ENCODE measurements at regions not wholly inside any gene's neighbourhood (a gene's known extent, or its start where the extent isn't known, plus 50 kb on each side); places are given as distances from the start of the nearest gene placed in this dataset.

- DNase-seq (ENCODE audit: low read depth in 1 of 2, low spot score in 2 of 2), result no peak
- Histone ChIP-seq H3K27ac (no peak overlapping the region), H3K4me3 (no peak overlapping the region), H3K9me3 (replicated peaks) (no peaks in the 10 kb centered on the region), H3K36me3 (no peaks in the 10 kb centered on the region), H3K4me1 (replicated peaks) (no peaks in the 10 kb centered on the region), H3K27me3 (replicated peaks) (no peaks in the 10 kb centered on the region)
Observed at GRCh38 chr3:76129441-76129840, 344.1 kb upstream of the ZNF717 start.

- Histone ChIP-seq H3K36me3 (no peaks in the 10 kb centered on the region), H3K4me1 (replicated peaks) (no peaks in the 10 kb centered on the region), H3K9me3 (replicated peaks) (no peaks in the 10 kb centered on the region), H3K27ac (no peak overlapping the region), H3K27me3 (replicated peaks) (no peaks in the 10 kb centered on the region), H3K4me3 (no peak overlapping the region)
- DNase-seq (ENCODE audit: low read depth in 1 of 2, low spot score in 2 of 2), result no peak
Observed at GRCh38 chr3:76131396-76132153, 346.2 kb upstream of the ZNF717 start.

DNA sequence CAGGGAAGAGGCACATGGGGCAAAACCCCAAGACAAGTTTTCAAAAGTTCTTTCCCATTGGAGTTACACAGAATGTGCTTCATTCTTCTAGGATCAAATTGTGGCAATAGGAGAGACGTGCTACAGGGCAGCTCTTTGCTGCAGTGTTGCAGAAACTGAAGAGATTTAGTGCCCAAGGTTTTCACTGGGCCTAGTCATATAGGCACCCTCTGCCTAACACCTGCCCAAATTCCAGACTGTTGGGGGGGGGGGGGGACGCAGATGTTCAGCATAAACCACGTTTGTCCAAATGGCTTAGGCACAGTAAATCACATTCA is 346.8 kb upstream of the ZNF717 start:
- no peaks in the 10 kb centered on the region for H3K36me3 ChIP-seq
- H3K9me3 ChIP-seq (replicated peaks), result no peaks in the 10 kb centered on the region
- no peak overlapping the region for H3K4me3 ChIP-seq
- DNase-seq (ENCODE audit: low read depth in 1 of 2, low spot score in 2 of 2), result no peak
- H3K4me1 ChIP-seq (replicated peaks), result no peaks in the 10 kb centered on the region
- no peak overlapping the region for H3K27ac ChIP-seq
- H3K27me3 ChIP-seq (replicated peaks), result no peaks in the 10 kb centered on the region

- Histone ChIP-seq H3K27me3 (replicated peaks) (no peaks in the 10 kb centered on the region), H3K27ac (no peak overlapping the region), H3K4me1 (replicated peaks) (no peaks in the 10 kb centered on the region), H3K4me3 (no peak overlapping the region), H3K9me3 (replicated peaks) (no peaks in the 10 kb centered on the region), H3K36me3 (no peaks in the 10 kb centered on the region)
- peak in 1 of 2 experiments; percentile 1 for DNase-seq (ENCODE audit: low read depth in 1 of 2, low spot score in 2 of 2)
Observed at GRCh38 chr3:76134166-76134565, 348.8 kb upstream of the ZNF717 start.

DNA sequence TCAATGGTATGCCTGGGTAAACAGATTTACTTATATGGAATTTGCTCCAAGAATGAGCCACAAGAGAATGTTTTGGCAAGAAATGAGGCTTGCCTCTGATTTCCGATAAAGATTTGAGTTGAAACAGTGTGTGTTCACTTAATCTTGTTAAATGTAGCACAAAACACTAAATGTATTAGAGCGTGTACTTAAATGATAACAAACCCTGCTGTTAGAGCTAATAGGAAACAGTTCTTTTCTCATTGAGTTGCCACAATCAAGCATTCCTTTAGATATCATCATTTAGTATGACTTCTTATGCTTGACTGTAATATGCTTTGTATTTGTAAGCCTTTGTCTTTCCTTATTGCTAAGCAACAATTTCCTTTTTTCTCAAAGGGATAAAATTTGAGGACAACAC is 353.6 kb upstream of the ZNF717 start:
- DNase-seq (ENCODE audit: low read depth in 1 of 2, low spot score in 2 of 2), result no peak

GRCh38 chr3:76147846-76148245 is 362.5 kb upstream of the ZNF717 start:
- Histone ChIP-seq H3K4me1 (replicated peaks) (no peaks in the 10 kb centered on the region), H3K27ac (no peak overlapping the region), H3K36me3 (no peaks in the 10 kb centered on the region), H3K27me3 (replicated peaks) (no peaks in the 10 kb centered on the region), H3K9me3 (replicated peaks) (no peaks in the 10 kb centered on the region), H3K4me3 (no peak overlapping the region)
- no peak for DNase-seq (ENCODE audit: low read depth in 1 of 2, low spot score in 2 of 2)

More for the DNA sequence above, 353.6 kb upstream of the ZNF717 start:
- Histone ChIP-seq H3K4me1 (replicated peaks) (no peaks in the 10 kb centered on the region), H3K36me3 (no peaks in the 10 kb centered on the region), H3K9me3 (replicated peaks) (no peaks in the 10 kb centered on the region), H3K4me3 (no peak overlapping the region), H3K27ac (no peak overlapping the region), H3K27me3 (replicated peaks) (no peaks in the 10 kb centered on the region)

DNA sequence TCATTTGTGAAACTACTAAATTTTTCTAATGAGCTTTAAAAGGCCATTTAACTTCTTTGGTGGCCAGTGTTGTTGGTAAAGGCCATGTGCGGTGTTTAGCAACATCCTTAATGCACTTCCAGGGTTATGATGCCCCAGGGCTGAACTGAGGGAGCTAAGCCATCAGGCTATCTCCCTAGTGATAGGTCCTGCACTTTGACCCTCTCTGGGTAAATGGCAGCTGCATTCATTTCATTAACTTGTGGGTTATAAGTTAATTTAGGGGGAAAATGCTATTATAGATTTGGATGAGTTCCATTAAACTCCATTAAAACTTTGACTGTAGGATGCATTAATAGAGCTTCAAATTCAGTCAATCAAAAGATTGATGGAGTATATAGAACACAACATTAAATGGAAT is 366.7 kb upstream of the ZNF717 start:
- Histone ChIP-seq H3K9me3 (replicated peaks) (no peaks in the 10 kb centered on the region), H3K27ac (no peak overlapping the region), H3K27me3 (replicated peaks) (no peaks in the 10 kb centered on the region), H3K4me3 (no peak overlapping the region), H3K36me3 (no peaks in the 10 kb centered on the region), H3K4me1 (replicated peaks) (no peaks in the 10 kb centered on the region)
- DNase-seq (ENCODE audit: low read depth in 1 of 2, low spot score in 2 of 2), result no peak

DNA sequence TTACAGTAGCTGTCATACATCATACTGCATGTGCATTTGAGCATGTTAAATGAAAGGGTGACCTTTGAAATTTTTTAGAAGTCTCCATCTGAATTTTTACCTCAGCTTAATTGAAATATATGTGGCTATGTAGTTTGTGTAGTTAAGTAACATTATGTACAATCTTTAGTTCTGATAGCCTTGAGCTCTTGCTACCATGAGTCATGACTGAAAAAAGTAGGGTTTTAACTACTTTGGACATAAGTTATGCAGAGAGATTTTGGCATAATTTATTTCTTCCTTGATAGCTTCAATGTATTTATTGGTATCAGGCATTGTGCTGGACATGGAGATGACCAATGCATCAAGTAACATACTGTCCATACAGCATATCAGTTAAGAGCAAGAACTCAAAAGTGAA is 376.5 kb upstream of the ZNF717 start:
- Histone ChIP-seq H3K27me3 (replicated peaks) (no peaks in the 10 kb centered on the region), H3K4me3 (no peak overlapping the region), H3K27ac (no peak overlapping the region), H3K4me1 (replicated peaks) (no peaks in the 10 kb centered on the region), H3K9me3 (replicated peaks) (no peaks in the 10 kb centered on the region), H3K36me3 (no peaks in the 10 kb centered on the region)
- DNase-seq (ENCODE audit: low read depth in 1 of 2, low spot score in 2 of 2), result no peak

DNA sequence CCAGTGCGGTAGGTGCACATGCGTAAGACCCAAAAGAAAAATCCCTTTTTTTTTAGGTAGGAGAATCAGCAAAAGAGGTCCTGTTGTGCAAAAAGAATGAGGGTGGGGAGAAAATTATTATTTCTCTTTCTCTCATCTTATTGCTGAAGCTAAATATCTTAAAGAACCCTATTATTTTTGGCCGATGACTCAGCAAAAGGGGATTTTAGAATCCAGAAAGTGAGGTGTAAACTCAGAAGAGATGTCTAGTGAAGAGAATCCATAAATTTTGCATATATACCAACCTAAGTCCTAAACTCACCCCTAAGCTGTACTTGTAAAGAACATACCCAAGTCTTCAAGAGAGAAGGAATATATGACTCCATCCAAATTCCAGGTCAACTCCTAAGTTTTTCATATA is 386.3 kb upstream of the ZNF717 start:
- no peak overlapping the region for H3K27ac ChIP-seq
- H3K4me1 ChIP-seq (replicated peaks), result no peaks in the 10 kb centered on the region
- no peaks in the 10 kb centered on the region for H3K9me3 ChIP-seq (replicated peaks)
- H3K36me3 ChIP-seq, result no peaks in the 10 kb centered on the region
- no peak for DNase-seq (ENCODE audit: low read depth in 1 of 2, low spot score in 2 of 2)
- H3K27me3 ChIP-seq (replicated peaks), result no peaks in the 10 kb centered on the region
- no peak overlapping the region for H3K4me3 ChIP-seq

- no peak for DNase-seq (ENCODE audit: low read depth in 1 of 2, low spot score in 2 of 2)
- Histone ChIP-seq H3K36me3 (no peaks in the 10 kb centered on the region), H3K27me3 (replicated peaks) (no peaks in the 10 kb centered on the region), H3K4me3 (no peak overlapping the region), H3K9me3 (replicated peaks) (no peaks in the 10 kb centered on the region), H3K4me1 (replicated peaks) (no peaks in the 10 kb centered on the region), H3K27ac (no peak overlapping the region)
Observed at GRCh38 chr3:76177610-76178009, 392.3 kb upstream of the ZNF717 start.

DNA sequence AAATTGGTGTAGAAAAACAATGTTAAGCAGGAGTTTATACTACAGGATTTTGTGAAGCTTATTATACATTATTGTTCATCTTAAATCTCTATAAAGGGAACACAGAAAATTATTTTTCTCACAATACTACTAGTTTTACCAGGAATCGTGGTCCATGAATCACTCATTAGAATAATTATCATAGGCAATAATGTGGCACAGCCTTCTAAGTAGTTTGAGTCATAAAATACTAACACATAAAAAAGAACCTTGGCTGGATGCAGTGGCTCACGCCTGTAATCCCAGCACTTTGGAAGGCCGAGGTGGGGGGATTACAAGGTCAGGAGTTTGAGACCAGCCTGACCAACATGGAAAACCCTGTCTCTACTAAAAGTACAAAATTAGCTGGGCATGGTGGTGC is 393.1 kb upstream of the ZNF717 start:
- Histone ChIP-seq H3K27me3 (replicated peaks) (no peaks in the 10 kb centered on the region), H3K9me3 (replicated peaks) (no peaks in the 10 kb centered on the region), H3K36me3 (no peaks in the 10 kb centered on the region), H3K4me1 (replicated peaks) (no peaks in the 10 kb centered on the region), H3K27ac (no peak overlapping the region), H3K4me3 (no peak overlapping the region)
- no peak for DNase-seq (ENCODE audit: low read depth in 1 of 2, low spot score in 2 of 2)

DNA sequence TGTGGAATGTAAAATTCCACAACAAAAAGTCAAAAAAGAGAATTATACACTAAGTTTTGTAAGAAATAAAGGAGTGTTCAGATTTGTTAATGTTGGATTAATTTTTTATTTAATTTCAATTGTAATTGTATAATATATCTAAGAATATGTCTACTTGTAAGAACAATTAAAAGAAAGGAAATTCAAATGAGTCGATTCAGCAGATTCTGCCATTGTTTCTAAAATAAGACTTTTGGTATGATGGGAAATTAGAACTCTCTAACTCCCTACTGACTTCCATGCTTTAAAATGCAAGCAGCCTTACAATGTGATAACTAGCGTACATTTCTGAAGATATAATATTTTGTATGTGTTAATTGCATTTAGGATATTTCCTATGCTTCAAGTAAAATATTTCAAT is 395.9 kb upstream of the ZNF717 start:
- no peaks in the 10 kb centered on the region for H3K4me1 ChIP-seq (replicated peaks)
- no peak overlapping the region for H3K27ac ChIP-seq
- H3K9me3 ChIP-seq (replicated peaks), result no peaks in the 10 kb centered on the region
- no peak for DNase-seq (ENCODE audit: low read depth in 1 of 2, low spot score in 2 of 2)
- H3K27me3 ChIP-seq (replicated peaks), result no peaks in the 10 kb centered on the region
- no peaks in the 10 kb centered on the region for H3K36me3 ChIP-seq
- H3K4me3 ChIP-seq, result no peak overlapping the region

GRCh38 chr3:76198086-76198485 is 412.7 kb upstream of the ZNF717 start:
- DNase-seq (ENCODE audit: low read depth in 1 of 2, low spot score in 2 of 2), result no peak
- Histone ChIP-seq H3K4me1 (replicated peaks) (no peaks in the 10 kb centered on the region), H3K4me3 (no peak overlapping the region), H3K27ac (no peak overlapping the region), H3K27me3 (replicated peaks) (no peaks in the 10 kb centered on the region), H3K36me3 (no peaks in the 10 kb centered on the region), H3K9me3 (replicated peaks) (no peaks in the 10 kb centered on the region)

DNA sequence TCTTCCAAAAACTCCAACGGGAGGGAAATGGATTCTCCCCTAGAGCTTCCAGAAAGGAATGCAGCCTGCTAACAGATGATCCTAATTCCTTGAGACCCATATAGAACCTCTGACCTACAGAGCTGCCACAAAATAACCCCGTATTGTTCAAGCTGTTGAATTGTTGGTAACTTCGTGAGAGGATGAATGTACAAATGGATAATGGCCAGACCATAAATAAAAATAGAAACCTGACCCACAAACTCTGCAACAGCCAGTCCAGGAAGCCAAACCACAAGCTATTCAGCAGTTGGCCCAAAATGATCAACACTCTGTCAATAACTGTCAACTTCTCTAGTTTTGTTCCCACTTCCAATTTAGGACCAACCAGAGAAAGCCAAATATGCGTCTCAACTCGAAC is 414.0 kb upstream of the ZNF717 start:
- Histone ChIP-seq H3K27ac (no peak overlapping the region), H3K27me3 (replicated peaks) (no peaks in the 10 kb centered on the region), H3K36me3 (no peaks in the 10 kb centered on the region), H3K4me3 (no peak overlapping the region), H3K4me1 (replicated peaks) (no peaks in the 10 kb centered on the region), H3K9me3 (replicated peaks) (no peaks in the 10 kb centered on the region)
- DNase-seq (ENCODE audit: low read depth in 1 of 2, low spot score in 2 of 2), result no peak

GRCh38 chr3:76203578-76203977 is 418.2 kb upstream of the ZNF717 start:
- no peaks in the 10 kb centered on the region for H3K4me1 ChIP-seq (replicated peaks)
- no peaks in the 10 kb centered on the region for H3K36me3 ChIP-seq
- H3K9me3 ChIP-seq (replicated peaks), result no peaks in the 10 kb centered on the region
- no peak overlapping the region for H3K4me3 ChIP-seq
- H3K27me3 ChIP-seq (replicated peaks), result no peaks in the 10 kb centered on the region
- no peak overlapping the region for H3K27ac ChIP-seq
- DNase-seq (ENCODE audit: low read depth in 1 of 2, low spot score in 2 of 2), result no peak

All from SJSA1 (cell line).